WERI-Rb-1 (cell line): ENCODE measurements at regions not wholly inside any gene's neighbourhood (a gene's known extent, or its start where the extent isn't known, plus 50 kb on each side); places are given as distances from the start of the nearest gene placed in this dataset.

Experiments
- DNase-seq: peaks from one replicate; pipeline ENCODE4 v3.0.0-alpha.2; 2020
- H3K27ac ChIP-seq: fragments of 250-450 bp; sonication (Bioruptor Pico); 2 replicates; pipeline ENCODE4 v1.5.1; 2020; ENCODE audit warnings: mild to moderate bottlenecking, moderate library complexity
- H3K27me3 ChIP-seq: fragments of 250-450 bp; sonication (Bioruptor Pico); 2 replicates; pipeline ENCODE4 v1.5.1; 2021; ENCODE audit warnings: mild to moderate bottlenecking, low read depth, moderate library complexity; ENCODE audit not compliant: insufficient read depth, severe bottlenecking
- H3K36me3 ChIP-seq: fragments of 250-450 bp; sonication (Bioruptor Pico); 2 replicates; pipeline ENCODE4 v1.5.1; 2020; ENCODE audit warnings: mild to moderate bottlenecking, moderate library complexity
- H3K4me3 ChIP-seq: 2 replicates; pipeline ENCODE4 v1.5.1; 2011; ENCODE audit warnings: low read depth, mild to moderate bottlenecking, control low read depth, low read length
- H3K9me3 ChIP-seq: fragments of 250-450 bp; sonication (Bioruptor Pico); 2 replicates; pipeline ENCODE4 v1.5.1; 2021; ENCODE audit warnings: mild to moderate bottlenecking, moderate library complexity; ENCODE audit not compliant: severe bottlenecking
- TF ChIP-seq, protein P1 (sequence below): IDR thresholded peaks from 2 replicates; pipeline ENCODE4 v1.5.1; 2011; ENCODE audit warnings: low read depth, mild to moderate bottlenecking, control low read depth, inconsistent platforms, low read length

DNA sequence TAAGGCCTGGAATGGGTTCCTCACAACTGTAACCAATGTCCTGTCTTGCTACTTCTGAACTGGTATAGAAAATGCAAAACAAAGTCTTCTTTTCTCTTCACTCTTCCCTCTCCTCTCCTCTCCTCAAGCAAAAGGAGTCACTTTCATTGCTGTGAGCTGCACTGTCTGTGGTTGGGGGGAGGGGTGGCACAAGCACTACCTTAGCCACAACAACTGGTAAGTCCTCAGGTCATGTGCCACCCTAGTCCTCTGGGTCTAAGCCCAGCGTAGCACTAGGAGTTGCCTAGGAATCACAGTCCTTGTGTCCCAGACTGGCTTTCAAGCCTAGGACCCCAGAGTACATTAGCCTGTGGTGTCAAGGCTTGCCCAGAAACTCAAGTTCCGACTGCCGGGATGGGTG lies 859.3 kb upstream of the AMOT start:
- TF ChIP-seq, protein P1, sequence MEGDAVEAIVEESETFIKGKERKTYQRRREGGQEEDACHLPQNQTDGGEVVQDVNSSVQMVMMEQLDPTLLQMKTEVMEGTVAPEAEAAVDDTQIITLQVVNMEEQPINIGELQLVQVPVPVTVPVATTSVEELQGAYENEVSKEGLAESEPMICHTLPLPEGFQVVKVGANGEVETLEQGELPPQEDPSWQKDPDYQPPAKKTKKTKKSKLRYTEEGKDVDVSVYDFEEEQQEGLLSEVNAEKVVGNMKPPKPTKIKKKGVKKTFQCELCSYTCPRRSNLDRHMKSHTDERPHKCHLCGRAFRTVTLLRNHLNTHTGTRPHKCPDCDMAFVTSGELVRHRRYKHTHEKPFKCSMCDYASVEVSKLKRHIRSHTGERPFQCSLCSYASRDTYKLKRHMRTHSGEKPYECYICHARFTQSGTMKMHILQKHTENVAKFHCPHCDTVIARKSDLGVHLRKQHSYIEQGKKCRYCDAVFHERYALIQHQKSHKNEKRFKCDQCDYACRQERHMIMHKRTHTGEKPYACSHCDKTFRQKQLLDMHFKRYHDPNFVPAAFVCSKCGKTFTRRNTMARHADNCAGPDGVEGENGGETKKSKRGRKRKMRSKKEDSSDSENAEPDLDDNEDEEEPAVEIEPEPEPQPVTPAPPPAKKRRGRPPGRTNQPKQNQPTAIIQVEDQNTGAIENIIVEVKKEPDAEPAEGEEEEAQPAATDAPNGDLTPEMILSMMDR, result no peak
- H3K9me3 ChIP-seq, result no peaks in the 10 kb centered on the region
- no peak for DNase-seq

DNA sequence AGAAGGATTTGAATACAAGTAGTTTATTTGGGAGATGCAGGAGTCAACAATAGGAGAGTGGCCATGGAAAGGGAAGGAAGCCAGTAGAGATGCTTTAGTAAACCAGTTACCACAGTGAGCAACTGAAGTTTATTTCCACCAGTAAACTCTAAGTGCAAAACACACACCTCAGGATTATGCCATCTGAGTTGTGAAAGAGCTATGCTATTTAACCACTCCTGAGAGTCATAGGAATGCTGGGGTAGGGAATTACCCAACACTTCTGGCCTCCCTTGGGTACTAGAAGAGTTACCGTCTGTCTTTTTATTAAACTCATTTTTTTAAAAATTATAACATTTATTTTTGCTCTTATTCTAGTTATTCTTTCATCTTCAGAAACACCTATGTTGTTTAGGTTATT lies 834.6 kb upstream of the AMOT start:
- no peak overlapping the region for H3K27ac ChIP-seq
- no peak overlapping the region for H3K4me3 ChIP-seq
- no peaks in the 10 kb centered on the region for H3K9me3 ChIP-seq
- TF ChIP-seq, protein P1, result no peak
- H3K36me3 ChIP-seq, result no peaks in the 10 kb centered on the region
- H3K27me3 ChIP-seq, result peaks cover 60% of the 10 kb centered on the region
- no peak for DNase-seq

More for the DNA sequence above, 859.3 kb upstream of the AMOT start:
- Histone ChIP-seq H3K27me3 (peaks cover 65% of the 10 kb centered on the region), H3K36me3 (no peaks in the 10 kb centered on the region), H3K4me3 (no peak overlapping the region), H3K27ac (no peak overlapping the region)

DNA sequence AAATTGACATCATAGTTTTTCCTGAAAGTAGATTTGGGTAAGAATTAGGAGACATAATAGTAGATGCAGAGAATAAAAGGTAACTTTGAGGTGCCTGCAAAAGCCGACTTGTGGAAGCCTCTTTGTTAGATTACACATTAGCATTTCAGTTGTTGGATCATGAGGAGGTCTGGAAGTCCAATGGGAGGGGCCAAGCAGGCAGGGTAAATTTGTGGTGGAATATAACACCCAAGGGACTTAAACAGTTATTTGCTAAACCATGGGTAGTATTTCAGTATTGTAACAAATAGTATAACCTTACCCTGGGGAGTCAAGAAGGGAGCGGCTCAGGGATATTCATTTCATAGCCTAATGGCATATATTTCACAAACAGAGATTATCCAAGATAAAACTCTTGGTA lies 810.7 kb upstream of the AMOT start:
- no peaks in the 10 kb centered on the region for H3K9me3 ChIP-seq
- TF ChIP-seq, protein P1, result no peak
- H3K27ac ChIP-seq, result no peak overlapping the region
- no peaks in the 10 kb centered on the region for H3K36me3 ChIP-seq
- no peak for DNase-seq
- H3K27me3 ChIP-seq, result peaks cover 67% of the 10 kb centered on the region
- no peak overlapping the region for H3K4me3 ChIP-seq

DNA sequence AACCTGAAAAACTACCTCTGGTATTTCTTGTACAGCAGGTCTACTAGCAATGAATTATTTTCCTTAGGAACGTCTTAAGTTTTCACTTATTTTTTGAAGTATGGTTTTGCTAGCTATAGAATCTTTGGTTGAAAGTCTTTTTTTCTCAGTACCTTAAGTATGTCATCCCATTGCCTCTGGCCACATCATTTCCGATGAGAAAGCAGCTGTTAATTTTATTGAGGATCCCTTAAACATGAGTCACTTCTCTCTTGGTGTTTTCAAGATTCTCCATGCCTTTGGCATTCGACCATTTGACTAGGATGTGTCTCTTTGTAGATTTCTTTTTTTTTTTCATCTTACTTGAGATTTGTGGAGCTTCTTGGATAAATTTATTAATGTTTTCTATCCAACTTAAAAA lies 803.8 kb upstream of the AMOT start:
- H3K9me3 ChIP-seq, result no peaks in the 10 kb centered on the region
- TF ChIP-seq, protein P1, result no peak
- H3K4me3 ChIP-seq, result no peak overlapping the region
- H3K27me3 ChIP-seq, result peaks cover 40% of the 10 kb centered on the region
- no peaks in the 10 kb centered on the region for H3K36me3 ChIP-seq
- no peak for DNase-seq
- no peak overlapping the region for H3K27ac ChIP-seq

DNA sequence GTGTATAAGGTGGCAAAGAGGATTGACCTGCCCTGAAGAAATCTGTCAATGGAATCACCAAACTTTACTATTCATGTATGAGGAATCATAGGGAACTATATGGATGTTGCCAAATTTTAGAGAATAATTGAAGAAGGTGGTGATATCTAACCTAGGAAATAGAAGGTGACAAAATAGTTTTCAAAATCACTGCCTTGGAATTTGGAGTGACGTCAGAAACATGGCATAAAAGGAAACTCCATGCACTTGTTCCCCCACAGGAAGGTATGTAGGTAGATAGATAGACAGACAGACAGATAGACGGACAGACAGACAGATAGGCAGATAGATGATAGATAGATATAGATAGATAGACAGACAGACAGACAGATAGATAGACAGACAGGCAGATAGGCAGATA lies 793.9 kb upstream of the AMOT start:
- no peak overlapping the region for H3K4me3 ChIP-seq
- peaks cover 47% of the 10 kb centered on the region for H3K27me3 ChIP-seq
- TF ChIP-seq, protein P1, result no peak
- H3K9me3 ChIP-seq, result no peaks in the 10 kb centered on the region
- no peak for DNase-seq
- H3K36me3 ChIP-seq, result no peaks in the 10 kb centered on the region
- H3K27ac ChIP-seq, result no peak overlapping the region

DNA sequence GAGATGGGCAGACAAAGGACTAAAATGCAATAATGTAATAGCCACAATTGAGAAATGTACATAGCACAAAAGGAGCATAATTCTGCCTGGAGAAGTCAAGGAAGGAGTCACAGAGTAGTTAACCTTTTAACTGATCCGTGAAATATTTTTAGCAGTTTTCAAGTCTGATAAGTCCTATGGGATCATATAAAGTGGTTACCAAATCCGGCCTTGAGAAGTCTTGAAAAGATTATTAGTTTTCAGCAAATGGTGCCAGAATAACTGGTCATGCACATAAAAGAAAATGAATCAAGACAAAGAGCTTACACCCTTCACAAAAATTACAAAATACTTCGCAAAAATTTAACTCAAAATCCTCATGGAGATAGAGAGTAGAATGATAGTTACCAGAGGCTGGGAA lies 788.7 kb upstream of the AMOT start:
- Histone ChIP-seq H3K36me3 (no peaks in the 10 kb centered on the region), H3K27me3 (peaks cover 52% of the 10 kb centered on the region), H3K27ac (no peak overlapping the region), H3K4me3 (no peak overlapping the region), H3K9me3 (no peaks in the 10 kb centered on the region)
- no peak for DNase-seq
- TF ChIP-seq, protein P1, result no peak
